GM18909 (cell line): ENCODE measurements at regions not wholly inside any gene's neighbourhood (a gene's known extent, or its start where the extent isn't known, plus 50 kb on each side); places are given as distances from the start of the nearest gene placed in this dataset.
"Not testable (repeated sequence)": the region's sequence is repeated elsewhere in the genome, so short reads cannot be mapped to it uniquely, and the experiment has no call there.

Experiments
- ATAC-seq: cut with Tn5 transposase; IDR thresholded peaks from one replicate; pipeline ENCODE4 v1.9.1; 2021; ENCODE audit warnings: mild to moderate bottlenecking; ENCODE audit not compliant: unreplicated experiment, poor library complexity

- no peak for ATAC-seq
These were observed 282.7 kb downstream of the NUAK1 start for GRCh38 chr12:105856048-105856405.

DNA sequence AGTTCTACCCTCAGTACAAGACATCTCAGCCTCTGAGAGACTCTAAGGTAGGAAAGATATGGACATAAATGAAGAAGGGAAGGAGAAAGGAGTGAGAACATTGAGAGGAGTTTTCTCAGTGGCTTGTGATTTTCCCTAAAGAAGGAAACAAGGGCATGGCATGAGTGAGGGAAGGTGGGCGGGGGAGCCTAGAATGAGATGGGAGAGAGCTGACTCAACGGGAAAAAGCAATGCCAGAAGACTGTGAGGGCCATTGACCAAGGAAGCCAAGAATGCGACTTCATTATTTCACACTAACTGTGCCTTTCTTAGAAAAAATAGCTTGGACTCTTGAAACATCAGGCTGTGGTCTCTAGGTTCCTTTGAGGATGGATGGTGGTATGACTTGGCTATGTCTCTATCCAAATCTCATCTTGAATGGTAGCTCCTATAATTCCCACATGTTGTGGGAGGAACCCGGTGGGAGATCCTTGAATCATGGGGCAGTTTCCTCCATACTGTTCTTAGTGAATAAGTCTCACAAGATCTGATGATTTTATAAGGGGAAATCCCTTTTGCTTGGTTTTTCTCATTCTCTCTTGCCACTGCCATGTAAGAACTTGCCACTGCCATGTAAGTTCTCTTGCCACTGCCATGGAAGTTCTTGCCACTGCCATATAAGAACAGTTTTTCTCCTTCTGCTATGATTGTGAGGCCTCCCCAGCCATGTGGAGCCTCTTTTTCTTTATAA lies 279.6 kb downstream of the NUAK1 start:
- no peak for ATAC-seq

DNA sequence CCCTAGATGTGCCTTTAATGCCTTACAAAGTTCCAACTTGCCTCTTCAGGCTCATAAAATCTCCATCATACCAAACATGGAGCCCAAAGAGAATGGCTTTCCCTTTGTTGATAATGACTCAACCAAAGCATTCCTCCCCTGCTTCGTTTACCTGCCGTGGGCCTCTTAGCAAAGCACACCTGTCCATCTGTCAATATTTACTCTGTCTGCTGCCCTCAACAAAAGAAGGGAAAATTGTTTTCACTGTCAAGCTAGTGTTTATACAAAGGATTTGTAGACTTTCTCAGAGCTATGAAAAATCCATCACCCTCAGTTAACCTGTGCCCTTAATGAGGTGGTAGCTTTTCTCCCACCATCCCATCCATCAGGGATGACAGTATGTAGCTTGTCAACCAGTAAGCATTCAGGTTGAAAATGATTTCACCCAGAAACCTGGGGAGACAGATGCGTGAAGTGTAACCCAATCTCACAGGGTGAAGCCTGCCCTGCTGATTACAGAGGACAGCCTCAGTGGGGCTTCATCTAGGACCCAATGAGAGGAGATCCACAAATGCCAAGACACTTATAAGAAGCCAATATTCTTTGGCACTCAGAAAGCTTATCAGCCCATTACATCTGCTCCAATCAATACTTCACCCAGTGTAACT lies 278.1 kb downstream of the NUAK1 start:
- ATAC-seq, result no peak

DNA sequence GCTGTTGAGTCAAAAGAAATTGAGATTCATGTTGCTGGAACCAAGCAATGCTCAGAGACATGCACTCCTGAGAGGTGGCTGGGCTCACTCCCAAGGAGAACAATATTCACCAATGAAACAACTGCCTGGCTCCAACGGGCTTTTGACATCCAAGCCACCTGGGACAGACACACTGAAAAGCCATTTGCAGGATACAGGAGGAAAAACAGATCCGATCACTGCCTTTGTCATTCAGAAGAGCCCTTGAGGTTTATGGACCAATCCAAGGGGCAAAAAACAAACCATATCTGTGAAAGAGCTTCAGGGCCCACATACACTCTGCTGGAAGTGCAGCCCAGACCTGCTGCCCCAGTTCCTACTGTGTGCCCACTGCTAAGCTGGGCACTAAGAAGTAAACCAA lies 277.5 kb downstream of the NUAK1 start:
- no peak for ATAC-seq

- no peak for ATAC-seq
These were observed 276.5 kb downstream of the NUAK1 start for GRCh38 chr12:105862163-105862821.

GRCh38 chr12:105864316-105864715 lies 274.4 kb downstream of the NUAK1 start:
- no peak for ATAC-seq

GRCh38 chr12:105864901-105865300 lies 273.9 kb downstream of the NUAK1 start:
- ATAC-seq, result no peak

DNA sequence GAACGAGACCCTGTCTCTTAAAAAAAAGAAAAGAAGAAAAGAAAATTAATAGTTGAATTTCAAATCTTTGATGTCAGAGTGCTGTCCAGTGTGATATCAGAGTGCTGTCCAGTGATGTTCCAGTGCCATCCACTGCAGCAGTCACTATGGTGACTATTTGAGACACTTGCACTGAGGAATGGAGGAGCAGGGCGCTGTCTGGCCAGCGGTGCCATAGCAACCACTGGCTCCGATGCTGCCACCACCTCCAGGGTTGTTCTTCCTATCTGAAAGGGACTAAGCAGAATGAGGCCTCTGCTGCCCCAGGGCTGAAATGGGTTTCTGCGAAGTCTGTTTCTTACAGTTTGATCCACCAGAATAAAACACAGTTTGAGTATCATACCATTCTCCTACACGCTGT lies 272.9 kb downstream of the NUAK1 start:
- no peak for ATAC-seq

DNA sequence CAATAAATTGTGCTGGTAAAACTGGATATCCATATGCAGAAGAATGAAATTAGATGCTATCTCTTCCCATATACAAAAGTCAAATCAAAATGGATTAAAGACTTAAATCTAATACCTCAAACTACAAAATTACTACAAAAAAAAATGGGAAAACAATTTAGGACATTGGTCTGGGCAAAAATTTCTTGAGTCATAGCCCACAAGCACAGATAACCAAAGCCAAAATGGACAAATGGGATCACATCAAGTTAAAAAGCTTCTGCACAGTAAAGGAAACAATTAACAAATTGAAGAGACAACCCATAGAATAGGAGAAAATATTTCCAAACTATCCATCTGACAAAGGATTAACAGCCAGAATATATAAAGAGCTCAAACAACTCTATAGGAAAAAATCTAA lies 264.6 kb downstream of the NUAK1 start:
- ATAC-seq, result no peak

DNA sequence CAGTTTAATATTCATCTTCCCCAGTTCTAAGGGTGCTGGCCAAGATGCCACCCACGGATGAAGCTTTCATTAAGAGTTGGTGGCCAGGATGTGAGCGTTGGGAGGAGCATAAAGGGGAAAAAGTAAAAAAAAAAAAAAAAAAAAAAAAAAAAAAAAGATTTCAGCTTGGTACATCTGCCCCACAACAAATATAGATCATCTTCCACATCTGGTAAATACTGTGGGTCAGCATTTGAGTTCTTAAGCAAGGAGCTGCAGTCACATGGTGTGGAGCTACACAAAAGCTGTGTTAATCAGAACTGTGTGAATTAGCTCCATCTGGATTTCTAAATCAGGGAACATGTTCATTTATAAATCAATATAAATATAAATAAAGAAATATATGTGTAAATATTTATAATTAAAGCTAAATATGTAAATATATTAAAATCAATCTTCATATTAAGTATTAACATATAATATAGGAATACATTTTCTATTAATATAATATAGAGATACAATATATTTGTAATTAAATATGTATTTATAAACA lies 262.3 kb downstream of the NUAK1 start:
- ATAC-seq, result no peak

GRCh38 chr12:105878964-105879363 lies 259.8 kb downstream of the NUAK1 start:
- no peak for ATAC-seq

- ATAC-seq, result no peak
These were observed 257.8 kb downstream of the NUAK1 start for GRCh38 chr12:105880824-105881388.

DNA sequence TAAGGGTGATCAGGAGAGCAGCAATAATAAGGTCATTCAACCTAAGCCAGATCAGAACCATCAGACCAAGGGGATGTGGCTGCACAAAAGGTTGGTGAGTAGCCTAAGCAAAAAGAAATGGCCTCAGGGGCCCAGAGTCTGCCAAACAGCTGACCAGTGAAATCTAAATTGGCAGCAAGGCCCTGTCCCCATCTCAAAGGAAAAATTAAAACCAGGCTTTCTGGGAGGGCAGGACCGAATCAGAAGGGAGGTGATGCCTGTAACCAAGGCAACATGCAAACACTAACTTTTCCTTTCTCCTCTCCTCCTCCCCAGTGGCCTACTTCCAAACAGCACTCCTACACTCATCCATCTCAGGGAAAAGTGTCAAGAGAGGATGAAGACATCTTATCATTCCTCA lies 256.4 kb downstream of the NUAK1 start:
- no peak for ATAC-seq

DNA sequence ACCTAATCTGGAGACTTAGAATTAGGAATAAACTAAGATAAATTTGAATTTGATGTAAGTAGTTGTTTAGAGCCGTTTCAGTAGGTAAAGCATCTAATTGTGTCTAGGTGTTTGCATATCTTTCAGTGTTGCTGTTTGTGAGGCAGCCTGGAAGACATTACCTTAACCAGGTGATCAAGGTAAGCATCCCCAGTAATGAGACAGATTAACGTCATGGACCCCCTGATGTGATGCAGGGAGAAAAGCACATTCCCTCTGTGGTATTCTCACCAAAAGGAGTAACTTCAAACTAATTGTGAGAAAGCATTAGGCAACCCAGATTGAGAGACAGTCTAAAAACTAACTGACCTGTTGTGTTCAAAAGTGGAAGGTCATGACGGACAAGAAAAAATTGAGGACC lies 251.6 kb downstream of the NUAK1 start:
- ATAC-seq, result no peak

- ATAC-seq, result no peak
These were observed 250.1 kb downstream of the NUAK1 start for GRCh38 chr12:105888696-105889095.

GRCh38 chr12:105892362-105892910 lies 246.3 kb downstream of the NUAK1 start:
- ATAC-seq, result no peak

- not testable (repeated sequence) for ATAC-seq
These were observed 243.4 kb downstream of the NUAK1 start for GRCh38 chr12:105895197-105895832.

DNA sequence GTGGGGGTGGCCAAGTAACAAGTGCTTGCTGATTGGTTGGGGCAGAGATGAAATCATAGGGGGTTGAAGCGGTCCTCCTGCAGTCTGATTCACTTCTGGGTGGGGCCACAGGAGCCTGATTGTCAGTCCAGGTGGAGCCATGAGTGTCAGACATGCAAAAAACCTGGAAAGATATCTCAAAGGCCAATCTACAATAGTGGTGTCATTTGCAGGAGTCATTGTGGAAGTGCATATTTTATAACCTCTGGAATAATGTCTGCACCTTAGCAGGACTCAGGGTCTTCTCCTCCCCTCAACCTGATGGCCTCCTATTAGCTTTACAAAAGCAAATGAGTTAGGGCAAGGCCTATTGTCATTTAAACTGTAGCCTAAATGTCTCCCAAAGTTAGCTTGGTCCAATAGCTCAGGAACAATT lies 241.4 kb downstream of the NUAK1 start:
- ATAC-seq, result no peak

- ATAC-seq, result not testable (repeated sequence)
These were observed 240.5 kb downstream of the NUAK1 start for GRCh38 chr12:105898271-105898670.

GRCh38 chr12:105899589-105899988 lies 239.2 kb downstream of the NUAK1 start:
- ATAC-seq, result no peak
